HEK293 (cell line): ENCODE measurements at regions not wholly inside any gene's neighbourhood (a gene's known extent, or its start where the extent isn't known, plus 50 kb on each side); places are given as distances from the start of the nearest gene placed in this dataset.

Source experiments
- CTCF ChIA-PET: fragments of 350-600 bp; formaldehyde crosslinking; extraction: SDS; loops from one replicate; lab custom pipeline; 2021; ENCODE audit warnings: antibody characterized with exemption; lab: Yijun Ruan, JAX
- POLR2A ChIA-PET: fragments of 300-600 bp; formaldehyde crosslinking; extraction: SDS; loops from one replicate; lab custom pipeline; 2020; ENCODE audit warnings: antibody characterized with exemption, inconsistent platforms; lab: Yijun Ruan, JAX
- H3K27ac ChIP-seq: fragments of 200-500 bp; sonication (Bioruptor generic); 2 replicates; pipeline ENCODE4 v1.5.1; 2014; ENCODE audit warnings: low read depth, low read length, control low read depth, inconsistent platforms; ENCODE audit errors: extremely low read depth
- H3K36me3 ChIP-seq, 2 experiments: fragments of 200-500 bp in 1 of 2; sonication (Bioruptor generic) in 1 of 2; 1 replicate in 1 of 2; 2 replicates in 1 of 2; pipeline ENCODE4 v1.5.1; 2014 to 2017; ENCODE audit warnings: inconsistent platforms in 2 of 2, low read length in 2 of 2; ENCODE audit not compliant: control insufficient read depth in 2 of 2, insufficient read depth in 1 of 2
- H3K4me1 ChIP-seq: fragments of 200-500 bp; sonication (Bioruptor generic); 2 replicates; pipeline ENCODE4 v1.5.1; 2014; ENCODE audit warnings: mild to moderate bottlenecking, low read length, inconsistent platforms; ENCODE audit not compliant: control insufficient read depth, insufficient read depth
- H3K4me3 ChIP-seq: 2 replicates; pipeline ENCODE4 v1.5.1; 2011; ENCODE audit warnings: low read depth, mild to moderate bottlenecking, control low read depth, low read length, moderate library complexity
- H3K9me3 ChIP-seq: fragments of 200-500 bp; sonication (Bioruptor generic); 2 replicates; pipeline ENCODE4 v1.5.1; 2014; ENCODE audit warnings: low read depth, low read length, inconsistent platforms; ENCODE audit not compliant: control insufficient read depth, insufficient read depth
- KLF9 ChIP-seq: fragments of 450-650 bp; formaldehyde crosslinking; IDR thresholded peaks from 2 replicates; pipeline ENCODE4 v1.5.1; 2016; ENCODE audit warnings: missing biosample characterization, missing genetic modification characterization, low read depth
- OVOL3 ChIP-seq: fragments of 450-650 bp; formaldehyde crosslinking; IDR thresholded peaks from 2 replicates; pipeline ENCODE4 v1.5.1; 2016; ENCODE audit warnings: missing biosample characterization, missing genetic modification characterization
- SCRT1 ChIP-seq: fragments of 450-650 bp; formaldehyde crosslinking; IDR thresholded peaks from 2 replicates; pipeline ENCODE4 v1.5.1; 2016; ENCODE audit warnings: missing biosample characterization, missing genetic modification characterization, borderline replicate concordance
- YY1 ChIP-seq: fragments of 450-650 bp; formaldehyde crosslinking; IDR thresholded peaks from 2 replicates; pipeline ENCODE4 v1.5.1; 2018; ENCODE audit warnings: missing biosample characterization, missing genetic modification characterization
- YY2 ChIP-seq: fragments of 450-650 bp; formaldehyde crosslinking; IDR thresholded peaks from 2 replicates; pipeline ENCODE4 v1.5.1; 2016; ENCODE audit warnings: missing biosample characterization, missing genetic modification characterization
- ZFP3 ChIP-seq: fragments of 450-650 bp; formaldehyde crosslinking; IDR thresholded peaks from 2 replicates; pipeline ENCODE4 v1.5.1; 2016; ENCODE audit warnings: low read depth, missing biosample characterization, missing genetic modification characterization
- ZNF138 ChIP-seq: fragments of 450-650 bp; formaldehyde crosslinking; IDR thresholded peaks from 2 replicates; pipeline ENCODE4 v1.5.1; 2016; ENCODE audit warnings: missing biosample characterization, missing genetic modification characterization, borderline replicate concordance
- ZNF155 ChIP-seq: fragments of 450-650 bp; formaldehyde crosslinking; IDR thresholded peaks from 2 replicates; pipeline ENCODE4 v1.5.1; 2016; ENCODE audit warnings: missing biosample characterization, missing genetic modification characterization
- ZNF174 ChIP-seq: fragments of 450-650 bp; formaldehyde crosslinking; IDR thresholded peaks from 2 replicates; pipeline ENCODE4 v1.5.0; 2017; ENCODE audit warnings: missing biosample characterization, mild to moderate bottlenecking, missing genetic modification characterization
- ZNF24 ChIP-seq: fragments of 450-650 bp; formaldehyde crosslinking; IDR thresholded peaks from 2 replicates; pipeline ENCODE4 v1.5.1; 2016; ENCODE audit warnings: missing biosample characterization, missing genetic modification characterization
- ZNF292 ChIP-seq: fragments of 450-650 bp; formaldehyde crosslinking; IDR thresholded peaks from 2 replicates; pipeline ENCODE4 v1.5.1; 2016; ENCODE audit warnings: low read depth, missing biosample characterization, missing genetic modification characterization, borderline replicate concordance
- ZNF433 ChIP-seq: fragments of 450-650 bp; formaldehyde crosslinking; IDR thresholded peaks from 2 replicates; pipeline ENCODE4 v1.5.1; 2016; ENCODE audit warnings: missing biosample characterization, missing genetic modification characterization, low read depth
- ZNF521 ChIP-seq: fragments of 450-650 bp; formaldehyde crosslinking; IDR thresholded peaks from 2 replicates; pipeline ENCODE4 v1.5.1; 2017; ENCODE audit warnings: missing biosample characterization, mild to moderate bottlenecking, missing genetic modification characterization
- ZNF544 ChIP-seq: fragments of 450-650 bp; formaldehyde crosslinking; IDR thresholded peaks from 2 replicates; pipeline ENCODE4 v1.5.0; 2017; ENCODE audit warnings: missing biosample characterization, missing genetic modification characterization
- TF ChIP-seq, protein P1 (sequence below): fragments of 450-650 bp; formaldehyde crosslinking; IDR thresholded peaks from 2 replicates; pipeline ENCODE4 v1.5.1; 2016; ENCODE audit warnings: missing biosample characterization, missing genetic modification characterization
- TF ChIP-seq, protein P2 (sequence below): fragments of 450-650 bp; formaldehyde crosslinking; optimal IDR thresholded peaks from 2 replicates; pipeline ENCODE3; 2016; ENCODE audit warnings: missing biosample characterization, mild to moderate bottlenecking, missing genetic modification characterization
- TF ChIP-seq, protein P3 (sequence below): fragments of 450-650 bp; formaldehyde crosslinking; IDR thresholded peaks from 2 replicates; pipeline ENCODE4 v1.5.1; 2016; ENCODE audit warnings: missing biosample characterization, missing genetic modification characterization
- TF ChIP-seq, protein P4 (sequence below): fragments of 450-650 bp; formaldehyde crosslinking; IDR thresholded peaks from 2 replicates; pipeline ENCODE4 v1.5.1; 2016; ENCODE audit warnings: missing biosample characterization, missing genetic modification characterization
- TF ChIP-seq, protein P5 (sequence below): fragments of 450-650 bp; formaldehyde crosslinking; IDR thresholded peaks from 2 replicates; pipeline ENCODE4 v1.5.1; 2016; ENCODE audit warnings: missing biosample characterization, missing genetic modification characterization, low read depth
- TF ChIP-seq, protein P6 (sequence below): fragments of 450-650 bp; formaldehyde crosslinking; IDR thresholded peaks from 2 replicates; pipeline ENCODE4 v1.5.1; 2016; ENCODE audit warnings: missing biosample characterization, missing genetic modification characterization, borderline replicate concordance

DNA sequence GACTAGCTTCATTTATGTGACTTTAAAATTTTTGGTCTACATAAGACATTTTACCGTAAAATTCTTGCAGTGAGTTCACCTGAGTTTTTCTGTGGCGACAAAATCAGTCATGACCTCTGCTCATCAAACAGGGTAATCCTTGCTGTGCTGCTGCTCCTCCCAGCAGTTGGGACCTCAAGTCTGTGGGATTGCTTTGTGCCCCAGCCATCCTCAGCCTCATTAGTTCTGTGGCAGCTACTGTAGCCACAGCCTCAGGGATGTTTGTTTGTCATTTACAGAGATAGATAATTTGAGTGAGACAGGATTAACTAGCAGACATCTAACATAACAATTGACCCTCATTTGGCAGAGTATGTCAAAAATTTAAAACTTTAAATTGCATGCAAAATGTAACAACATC is 357.0 kb downstream of the PCNX1 start:
- POLR2A ChIA-PET, result no interaction called here
- H3K4me3 ChIP-seq, result no peak overlapping the region
- no peak overlapping the region for H3K27ac ChIP-seq
- H3K4me1 ChIP-seq, result no peaks in the 10 kb centered on the region
- no peaks in the 10 kb centered on the region for H3K36me3 ChIP-seq
- TF ChIP-seq YY1 (tag by site-specific recombination) (no peak), ZNF174 (no peak), ZNF24 (tag by site-specific recombination) (no peak), ZFP3 (tag by site-specific recombination) (no peak), ZNF155 (no peak), YY2 (tag by site-specific recombination) (no peak), KLF9 (tag by site-specific recombination) (no peak), ZNF433 (tag by site-specific recombination) (no peak), ZNF138 (no peak), OVOL3 (tag by site-specific recombination) (no peak), ZNF292 (no peak), ZNF544 (tag by site-specific recombination) (no peak), ZNF521 (no peak)
- TF ChIP-seq, protein P1, sequence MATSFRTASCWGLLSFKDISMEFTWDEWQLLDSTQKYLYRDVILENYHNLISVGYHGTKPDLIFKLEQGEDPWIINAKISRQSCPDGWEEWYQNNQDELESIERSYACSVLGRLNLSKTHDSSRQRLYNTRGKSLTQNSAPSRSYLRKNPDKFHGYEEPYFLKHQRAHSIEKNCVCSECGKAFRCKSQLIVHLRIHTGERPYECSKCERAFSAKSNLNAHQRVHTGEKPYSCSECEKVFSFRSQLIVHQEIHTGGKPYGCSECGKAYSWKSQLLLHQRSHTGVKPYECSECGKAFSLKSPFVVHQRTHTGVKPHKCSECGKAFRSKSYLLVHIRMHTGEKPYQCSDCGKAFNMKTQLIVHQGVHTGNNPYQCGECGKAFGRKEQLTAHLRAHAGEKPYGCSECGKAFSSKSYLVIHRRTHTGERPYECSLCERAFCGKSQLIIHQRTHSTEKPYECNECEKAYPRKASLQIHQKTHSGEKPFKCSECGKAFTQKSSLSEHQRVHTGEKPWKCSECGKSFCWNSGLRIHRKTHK (tag by site-specific recombination), result no peak
- TF ChIP-seq, protein P2, sequence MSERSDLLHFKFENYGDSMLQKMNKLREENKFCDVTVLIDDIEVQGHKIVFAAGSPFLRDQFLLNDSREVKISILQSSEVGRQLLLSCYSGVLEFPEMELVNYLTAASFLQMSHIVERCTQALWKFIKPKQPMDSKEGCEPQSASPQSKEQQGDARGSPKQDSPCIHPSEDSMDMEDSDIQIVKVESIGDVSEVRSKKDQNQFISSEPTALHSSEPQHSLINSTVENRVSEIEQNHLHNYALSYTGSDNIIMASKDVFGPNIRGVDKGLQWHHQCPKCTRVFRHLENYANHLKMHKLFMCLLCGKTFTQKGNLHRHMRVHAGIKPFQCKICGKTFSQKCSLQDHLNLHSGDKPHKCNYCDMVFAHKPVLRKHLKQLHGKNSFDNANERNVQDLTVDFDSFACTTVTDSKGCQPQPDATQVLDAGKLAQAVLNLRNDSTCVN, result no peak
- TF ChIP-seq, protein P3, sequence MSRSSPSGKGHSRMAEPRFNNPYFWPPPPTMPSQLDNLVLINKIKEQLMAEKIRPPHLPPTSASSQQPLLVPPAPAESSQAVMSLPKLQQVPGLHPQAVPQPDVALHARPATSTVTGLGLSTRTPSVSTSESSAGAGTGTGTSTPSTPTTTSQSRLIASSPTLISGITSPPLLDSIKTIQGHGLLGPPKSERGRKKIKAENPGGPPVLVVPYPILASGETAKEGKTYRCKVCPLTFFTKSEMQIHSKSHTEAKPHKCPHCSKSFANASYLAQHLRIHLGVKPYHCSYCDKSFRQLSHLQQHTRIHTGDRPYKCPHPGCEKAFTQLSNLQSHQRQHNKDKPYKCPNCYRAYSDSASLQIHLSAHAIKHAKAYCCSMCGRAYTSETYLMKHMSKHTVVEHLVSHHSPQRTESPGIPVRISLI, result no peak
- TF ChIP-seq, protein P4, sequence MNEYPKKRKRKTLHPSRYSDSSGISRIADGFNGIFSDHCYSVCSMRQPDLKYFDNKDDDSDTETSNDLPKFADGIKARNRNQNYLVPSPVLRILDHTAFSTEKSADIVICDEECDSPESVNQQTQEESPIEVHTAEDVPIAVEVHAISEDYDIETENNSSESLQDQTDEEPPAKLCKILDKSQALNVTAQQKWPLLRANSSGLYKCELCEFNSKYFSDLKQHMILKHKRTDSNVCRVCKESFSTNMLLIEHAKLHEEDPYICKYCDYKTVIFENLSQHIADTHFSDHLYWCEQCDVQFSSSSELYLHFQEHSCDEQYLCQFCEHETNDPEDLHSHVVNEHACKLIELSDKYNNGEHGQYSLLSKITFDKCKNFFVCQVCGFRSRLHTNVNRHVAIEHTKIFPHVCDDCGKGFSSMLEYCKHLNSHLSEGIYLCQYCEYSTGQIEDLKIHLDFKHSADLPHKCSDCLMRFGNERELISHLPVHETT (tag by site-specific recombination), result no peak
- CTCF ChIA-PET, result no interaction called here
- peaks cover 3% of the 10 kb centered on the region for H3K9me3 ChIP-seq

DNA sequence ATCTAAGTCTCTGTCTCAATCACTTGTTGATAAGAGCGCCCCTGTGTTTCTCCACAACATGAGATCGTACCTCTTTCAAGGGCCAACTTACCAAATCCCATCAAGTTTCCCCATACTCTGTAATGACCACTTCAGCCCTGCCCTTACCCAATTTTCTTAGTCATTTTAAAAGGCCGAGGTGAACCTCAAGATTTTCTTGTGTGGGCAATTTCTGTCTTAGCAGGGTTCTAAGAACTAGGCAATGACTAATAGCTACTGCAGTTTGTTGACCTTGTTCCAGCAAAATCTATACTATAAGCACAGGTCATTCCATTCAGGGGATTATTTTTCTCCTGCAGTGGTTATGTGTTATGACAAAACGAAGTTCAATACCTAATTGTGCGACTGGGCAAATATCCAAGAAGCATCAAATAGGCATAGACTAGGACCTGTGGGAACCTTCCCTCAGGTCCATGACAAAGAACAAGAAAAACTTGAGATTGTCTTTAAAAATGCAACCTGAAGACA is 359.8 kb downstream of the PCNX1 start:
- no peaks in the 10 kb centered on the region for H3K4me1 ChIP-seq
- H3K27ac ChIP-seq, result no peak overlapping the region
- no peaks in the 10 kb centered on the region for H3K36me3 ChIP-seq
- POLR2A ChIA-PET, result no interaction called here
- CTCF ChIA-PET, result interaction anchor here (0.6 kb wide), 1 partner anchor 597 kb away, joined by 3 read pairs; no protein-coding TSS in a partner anchor
- peaks cover 3% of the 10 kb centered on the region; the same call in 1 of the 2 replicates for H3K9me3 ChIP-seq
- no peak overlapping the region for H3K4me3 ChIP-seq
- TF ChIP-seq, protein P5, sequence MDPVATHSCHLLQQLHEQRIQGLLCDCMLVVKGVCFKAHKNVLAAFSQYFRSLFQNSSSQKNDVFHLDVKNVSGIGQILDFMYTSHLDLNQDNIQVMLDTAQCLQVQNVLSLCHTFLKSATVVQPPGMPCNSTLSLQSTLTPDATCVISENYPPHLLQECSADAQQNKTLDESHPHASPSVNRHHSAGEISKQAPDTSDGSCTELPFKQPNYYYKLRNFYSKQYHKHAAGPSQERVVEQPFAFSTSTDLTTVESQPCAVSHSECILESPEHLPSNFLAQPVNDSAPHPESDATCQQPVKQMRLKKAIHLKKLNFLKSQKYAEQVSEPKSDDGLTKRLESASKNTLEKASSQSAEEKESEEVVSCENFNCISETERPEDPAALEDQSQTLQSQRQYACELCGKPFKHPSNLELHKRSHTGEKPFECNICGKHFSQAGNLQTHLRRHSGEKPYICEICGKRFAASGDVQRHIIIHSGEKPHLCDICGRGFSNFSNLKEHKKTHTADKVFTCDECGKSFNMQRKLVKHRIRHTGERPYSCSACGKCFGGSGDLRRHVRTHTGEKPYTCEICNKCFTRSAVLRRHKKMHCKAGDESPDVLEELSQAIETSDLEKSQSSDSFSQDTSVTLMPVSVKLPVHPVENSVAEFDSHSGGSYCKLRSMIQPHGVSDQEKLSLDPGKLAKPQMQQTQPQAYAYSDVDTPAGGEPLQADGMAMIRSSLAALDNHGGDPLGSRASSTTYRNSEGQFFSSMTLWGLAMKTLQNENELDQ, result no peak
- TF ChIP-seq, protein P6, sequence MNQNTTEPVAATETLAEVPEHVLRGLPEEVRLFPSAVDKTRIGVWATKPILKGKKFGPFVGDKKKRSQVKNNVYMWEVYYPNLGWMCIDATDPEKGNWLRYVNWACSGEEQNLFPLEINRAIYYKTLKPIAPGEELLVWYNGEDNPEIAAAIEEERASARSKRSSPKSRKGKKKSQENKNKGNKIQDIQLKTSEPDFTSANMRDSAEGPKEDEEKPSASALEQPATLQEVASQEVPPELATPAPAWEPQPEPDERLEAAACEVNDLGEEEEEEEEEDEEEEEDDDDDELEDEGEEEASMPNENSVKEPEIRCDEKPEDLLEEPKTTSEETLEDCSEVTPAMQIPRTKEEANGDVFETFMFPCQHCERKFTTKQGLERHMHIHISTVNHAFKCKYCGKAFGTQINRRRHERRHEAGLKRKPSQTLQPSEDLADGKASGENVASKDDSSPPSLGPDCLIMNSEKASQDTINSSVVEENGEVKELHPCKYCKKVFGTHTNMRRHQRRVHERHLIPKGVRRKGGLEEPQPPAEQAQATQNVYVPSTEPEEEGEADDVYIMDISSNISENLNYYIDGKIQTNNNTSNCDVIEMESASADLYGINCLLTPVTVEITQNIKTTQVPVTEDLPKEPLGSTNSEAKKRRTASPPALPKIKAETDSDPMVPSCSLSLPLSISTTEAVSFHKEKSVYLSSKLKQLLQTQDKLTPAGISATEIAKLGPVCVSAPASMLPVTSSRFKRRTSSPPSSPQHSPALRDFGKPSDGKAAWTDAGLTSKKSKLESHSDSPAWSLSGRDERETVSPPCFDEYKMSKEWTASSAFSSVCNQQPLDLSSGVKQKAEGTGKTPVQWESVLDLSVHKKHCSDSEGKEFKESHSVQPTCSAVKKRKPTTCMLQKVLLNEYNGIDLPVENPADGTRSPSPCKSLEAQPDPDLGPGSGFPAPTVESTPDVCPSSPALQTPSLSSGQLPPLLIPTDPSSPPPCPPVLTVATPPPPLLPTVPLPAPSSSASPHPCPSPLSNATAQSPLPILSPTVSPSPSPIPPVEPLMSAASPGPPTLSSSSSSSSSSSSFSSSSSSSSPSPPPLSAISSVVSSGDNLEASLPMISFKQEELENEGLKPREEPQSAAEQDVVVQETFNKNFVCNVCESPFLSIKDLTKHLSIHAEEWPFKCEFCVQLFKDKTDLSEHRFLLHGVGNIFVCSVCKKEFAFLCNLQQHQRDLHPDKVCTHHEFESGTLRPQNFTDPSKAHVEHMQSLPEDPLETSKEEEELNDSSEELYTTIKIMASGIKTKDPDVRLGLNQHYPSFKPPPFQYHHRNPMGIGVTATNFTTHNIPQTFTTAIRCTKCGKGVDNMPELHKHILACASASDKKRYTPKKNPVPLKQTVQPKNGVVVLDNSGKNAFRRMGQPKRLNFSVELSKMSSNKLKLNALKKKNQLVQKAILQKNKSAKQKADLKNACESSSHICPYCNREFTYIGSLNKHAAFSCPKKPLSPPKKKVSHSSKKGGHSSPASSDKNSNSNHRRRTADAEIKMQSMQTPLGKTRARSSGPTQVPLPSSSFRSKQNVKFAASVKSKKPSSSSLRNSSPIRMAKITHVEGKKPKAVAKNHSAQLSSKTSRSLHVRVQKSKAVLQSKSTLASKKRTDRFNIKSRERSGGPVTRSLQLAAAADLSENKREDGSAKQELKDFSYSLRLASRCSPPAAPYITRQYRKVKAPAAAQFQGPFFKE, result no peak
- TF ChIP-seq SCRT1 (tag by site-specific recombination), result no peak
